Skin of body (tissue), 1 donor: ENCODE measurements at regions not wholly inside any gene's neighbourhood (a gene's known extent, or its start where the extent isn't known, plus 50 kb on each side); places are given as distances from the start of the nearest gene placed in this dataset.

Experiments
- DNase-seq: peaks from one replicate; lab custom pipeline; 2025; lab: John Stamatoyannopoulos, UW

DNA sequence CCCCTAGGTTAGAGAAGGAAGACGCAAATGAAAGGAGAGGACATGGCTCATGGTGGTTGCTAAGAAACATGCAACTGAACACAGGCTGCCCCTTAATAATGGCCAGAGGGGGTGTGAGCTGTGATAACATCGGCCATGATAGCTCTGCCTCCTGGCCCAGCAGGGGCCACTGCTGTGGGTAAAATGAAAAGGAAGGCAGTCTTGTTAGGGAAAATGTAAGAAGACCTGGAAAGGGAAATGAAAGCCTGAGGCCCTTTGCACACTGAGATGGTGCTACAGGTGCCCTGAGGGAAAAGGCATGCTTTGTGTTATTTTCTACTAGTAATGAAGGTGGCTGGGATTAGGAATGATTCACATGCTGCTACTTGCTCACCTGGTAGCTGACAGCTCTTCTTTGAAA is 123.6 kb upstream of the MID1 start:
- DNase-seq, result no peak

- no peak for DNase-seq
Measured at GRCh38 chrX:10747975-10748374, 127.6 kb upstream of the MID1 start.

DNA sequence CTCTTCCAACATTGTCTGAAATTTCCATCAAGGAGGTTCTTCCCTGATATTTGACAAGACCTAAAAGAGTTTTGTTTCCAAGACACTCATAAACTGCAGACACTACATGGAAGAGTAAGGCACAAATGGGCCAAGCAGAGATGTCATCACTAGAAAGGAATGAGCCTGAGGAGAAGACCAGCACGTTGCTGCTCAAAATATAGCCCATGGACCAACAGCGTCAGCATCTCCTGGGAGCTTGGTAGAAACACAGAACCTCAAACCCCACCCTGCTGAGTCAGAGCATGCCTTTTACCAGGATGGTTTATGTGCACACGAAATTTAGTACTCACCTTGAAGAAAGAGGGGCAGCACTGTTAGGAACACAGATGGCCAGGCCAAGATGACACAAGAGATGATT is 128.7 kb upstream of the MID1 start:
- DNase-seq, result no peak

GRCh38 chrX:10750581-10750980 is 130.2 kb upstream of the MID1 start:
- DNase-seq, result no peak

GRCh38 chrX:10753116-10753515 is 132.7 kb upstream of the MID1 start:
- no peak for DNase-seq

DNA sequence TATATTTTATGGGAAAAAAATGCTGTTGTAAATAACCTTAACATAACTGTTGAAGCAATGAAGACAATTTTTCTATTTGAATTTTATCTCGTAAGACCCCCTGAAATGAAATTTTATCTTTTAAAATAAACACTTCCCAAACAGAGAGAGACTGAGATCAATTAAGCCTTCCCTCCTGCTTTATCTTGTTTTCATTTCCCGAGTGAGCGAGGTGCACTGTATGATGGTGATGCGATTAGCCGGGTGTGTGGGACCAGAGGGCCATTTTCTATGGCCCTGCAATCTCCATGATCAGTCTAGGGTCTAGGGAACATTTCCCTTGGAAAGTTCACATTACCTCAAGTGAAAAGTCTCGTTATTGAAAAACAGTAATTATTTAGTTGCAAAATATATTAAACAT is 134.1 kb upstream of the MID1 start:
- no peak for DNase-seq

GRCh38 chrX:10755439-10756334 is 135.3 kb upstream of the MID1 start:
- peak; percentile 78 for DNase-seq

GRCh38 chrX:10756441-10756840 is 136.1 kb upstream of the MID1 start:
- peak; percentile 27 for DNase-seq

DNA sequence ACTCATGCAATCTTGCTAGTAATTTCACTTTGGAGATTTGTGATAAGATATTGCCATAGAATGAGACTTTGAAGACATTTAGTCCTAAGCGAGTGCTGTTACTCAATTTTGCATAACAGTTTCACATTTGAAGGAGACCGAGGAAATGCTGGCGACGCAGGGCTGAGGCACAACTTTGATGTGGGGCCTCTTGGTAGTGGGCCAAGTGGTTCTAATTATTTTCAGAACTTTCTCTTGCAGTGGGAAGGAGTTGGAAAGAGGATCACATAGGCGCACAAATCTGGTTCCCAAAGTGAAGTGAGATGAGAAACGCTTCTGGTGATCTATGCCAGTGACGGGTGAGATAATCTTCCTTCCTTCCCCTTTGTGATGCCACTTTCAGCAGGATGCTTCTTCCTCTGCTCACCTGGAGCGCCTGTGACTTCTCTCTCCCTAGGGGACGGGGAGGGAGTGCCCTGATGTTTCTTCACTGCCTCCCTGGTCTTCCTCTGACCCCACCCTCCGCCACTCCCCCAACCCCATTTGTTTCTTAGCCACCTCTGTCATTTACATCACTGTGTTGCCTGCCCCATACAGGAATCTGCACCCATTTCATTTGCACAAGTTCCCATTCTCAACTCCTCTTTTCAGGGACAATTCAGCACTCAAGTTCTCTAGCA is 138.9 kb upstream of the MID1 start:
- DNase-seq, result no peak

DNA sequence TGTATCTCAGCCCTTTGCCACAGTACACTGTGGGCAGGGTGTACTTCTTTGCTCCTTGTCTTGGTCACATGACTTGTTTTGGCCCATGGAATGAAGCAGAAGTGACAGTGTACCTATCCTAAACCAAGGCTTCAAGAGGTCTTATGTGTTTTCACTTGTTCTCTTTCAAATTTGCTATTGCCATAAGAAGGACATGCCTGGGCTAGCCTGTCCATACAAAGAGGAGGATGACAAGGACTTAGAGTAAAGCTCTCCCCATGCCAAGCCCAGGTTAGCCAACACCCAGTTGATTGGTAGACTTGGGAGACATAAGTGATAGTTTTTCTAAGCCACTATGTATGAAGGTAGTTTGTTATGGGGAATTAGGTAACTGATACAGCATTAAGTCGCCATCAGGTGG is 141.1 kb upstream of the MID1 start:
- DNase-seq, result no peak

DNA sequence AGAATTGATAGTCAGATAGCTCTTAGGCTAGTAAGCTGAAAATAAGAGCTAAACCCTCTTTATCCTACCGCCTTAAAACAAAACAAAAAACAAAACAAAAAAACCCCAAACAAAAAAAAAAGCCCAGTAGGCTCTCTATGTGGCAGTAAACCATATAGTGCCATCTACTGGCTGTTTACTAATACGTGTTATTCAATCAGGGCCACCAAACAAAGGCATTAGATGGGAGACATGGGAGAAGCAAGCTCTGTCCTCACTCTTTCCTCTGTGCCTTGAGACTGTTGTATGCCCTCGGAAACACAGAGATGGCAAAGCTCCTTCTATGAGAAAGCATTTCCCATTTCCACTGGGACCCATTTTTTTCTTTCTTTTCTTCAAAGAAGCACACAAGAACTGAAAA is 148.8 kb upstream of the MID1 start:
- no peak for DNase-seq

GRCh38 chrX:10769696-10770619 is 149.6 kb upstream of the MID1 start:
- peak; percentile 52 for DNase-seq

- DNase-seq, result no peak
Measured at GRCh38 chrX:10773318-10773717, 152.9 kb upstream of the MID1 start.

DNA sequence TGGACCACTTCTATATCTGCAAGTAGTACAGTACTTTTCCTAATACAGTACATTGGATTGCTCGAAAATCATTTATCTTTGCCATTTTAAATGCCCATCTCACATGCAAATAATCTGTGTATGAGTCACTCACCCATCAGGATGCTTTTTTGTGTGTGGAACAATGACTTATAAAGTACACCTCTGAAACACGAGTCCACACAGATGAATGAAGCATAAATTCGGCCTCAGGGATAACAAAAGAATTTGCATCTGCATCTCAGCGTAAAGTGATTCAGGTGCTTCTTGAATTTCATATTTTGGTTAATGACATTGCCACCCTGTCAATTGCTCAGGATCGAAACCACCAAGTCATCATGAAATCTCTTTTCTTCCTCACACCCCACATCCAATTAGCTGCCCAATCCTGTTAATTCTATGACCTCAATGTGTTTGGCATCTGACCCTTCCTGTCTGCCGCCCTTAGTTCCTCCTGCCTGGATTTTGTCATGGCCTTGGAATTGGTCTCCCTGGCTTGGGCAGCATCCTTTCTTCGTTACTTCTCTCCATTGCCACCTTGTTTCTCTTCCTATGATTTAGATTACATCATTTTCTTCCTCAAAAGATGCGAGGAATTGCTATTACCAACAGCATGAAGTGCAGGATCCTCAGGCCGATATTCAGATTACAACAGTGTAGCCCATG is 161.6 kb upstream of the MID1 start:
- DNase-seq, result no peak

DNA sequence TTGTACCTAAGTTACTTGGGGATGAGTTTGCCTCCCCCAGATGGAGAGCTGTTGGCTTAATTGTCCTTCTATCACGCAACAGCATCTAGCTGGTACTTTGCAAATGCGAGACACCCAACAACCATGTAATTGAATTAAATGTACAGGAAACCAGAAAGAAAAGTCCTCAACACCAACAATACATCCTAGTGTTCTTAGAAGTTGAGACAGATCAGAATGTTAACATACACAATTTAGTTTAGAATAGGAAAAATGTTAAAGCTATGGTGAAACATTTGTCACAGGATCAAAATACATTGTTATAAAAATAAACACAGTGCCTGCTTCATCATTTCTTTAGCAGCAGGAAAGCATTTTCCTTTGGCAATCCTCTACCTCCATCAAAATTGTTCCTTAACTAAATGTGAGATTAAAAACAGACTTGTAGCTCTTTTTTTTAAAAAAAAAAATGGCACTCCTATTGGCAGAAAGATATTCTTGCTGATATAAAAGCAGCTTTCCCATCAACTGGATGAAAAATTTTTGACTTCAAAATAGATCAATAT is 163.1 kb upstream of the MID1 start:
- DNase-seq, result no peak

DNA sequence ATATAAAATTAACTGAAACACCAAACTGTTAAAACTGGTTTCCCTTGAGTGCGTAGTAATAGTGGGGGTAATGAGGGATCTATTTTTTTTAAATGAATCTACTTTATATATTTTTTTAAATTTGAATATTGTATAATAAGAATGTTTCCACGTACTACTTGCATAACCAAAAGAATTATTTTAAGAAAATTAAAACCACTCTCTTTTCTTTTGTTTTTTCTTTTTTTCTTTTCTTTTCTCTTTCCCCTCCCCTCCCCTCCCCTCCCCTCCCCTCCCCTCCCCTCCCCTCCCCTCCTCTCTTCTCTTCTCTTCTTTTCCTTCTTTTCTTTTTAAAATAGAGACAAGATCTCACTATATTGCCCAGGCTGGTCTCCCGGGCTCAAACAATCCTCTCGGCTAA is 166.9 kb upstream of the MID1 start:
- no peak for DNase-seq

DNA sequence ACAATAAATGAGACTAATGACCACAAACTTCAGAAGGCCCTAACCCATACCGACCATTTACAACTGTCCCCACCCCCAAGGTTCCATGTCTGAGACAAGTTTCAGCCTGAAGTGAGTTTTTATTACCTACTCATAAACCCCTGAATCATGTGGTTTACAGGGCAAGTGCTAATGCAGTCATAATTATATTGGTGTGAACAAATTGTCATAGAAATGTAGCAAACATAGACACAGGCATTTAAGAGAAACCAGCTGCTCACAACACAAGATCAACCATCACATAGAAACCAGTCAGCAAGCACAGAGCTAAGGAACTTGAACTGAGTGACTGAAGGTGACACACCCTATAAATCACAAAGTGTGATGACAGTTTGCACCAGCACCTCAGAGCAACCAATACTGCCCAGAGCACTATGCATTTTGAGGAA is 173.8 kb upstream of the MID1 start:
- no peak for DNase-seq

DNA sequence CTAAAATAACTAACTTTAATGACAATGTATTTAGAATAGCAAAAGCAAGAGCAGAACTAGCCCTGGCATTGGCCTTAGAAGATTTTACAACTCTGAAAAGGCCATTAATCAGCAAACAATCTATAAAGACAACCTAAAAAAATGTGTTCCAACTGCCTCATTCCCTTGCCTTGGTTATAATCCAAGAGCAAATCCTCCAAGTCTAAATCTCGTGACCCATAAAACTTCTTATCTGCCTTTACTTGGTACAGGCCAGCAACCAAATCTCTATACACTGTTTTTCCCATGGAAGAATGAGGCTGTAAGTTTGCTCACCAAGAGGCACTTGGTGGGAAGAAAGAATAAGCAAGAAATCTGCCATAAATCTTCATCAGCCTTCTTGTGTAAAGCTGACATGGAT is 175.3 kb upstream of the MID1 start:
- DNase-seq, result no peak

- DNase-seq, result no peak
Measured at GRCh38 chrX:10797466-10797865, 177.1 kb upstream of the MID1 start.

GRCh38 chrX:10798041-10798440 is 177.7 kb upstream of the MID1 start:
- no peak for DNase-seq

- no peak for DNase-seq
Measured at GRCh38 chrX:10800796-10801195, 180.4 kb upstream of the MID1 start.
